GM21619 (cell line): ENCODE measurements at regions not wholly inside any gene's neighbourhood (a gene's known extent, or its start where the extent isn't known, plus 50 kb on each side); places are given as distances from the start of the nearest gene placed in this dataset.

ENCODE experiments used
- ATAC-seq: cut with Tn5 transposase; IDR thresholded peaks from one replicate; pipeline ENCODE4 v1.9.1; 2021; ENCODE audit not compliant: unreplicated experiment

DNA sequence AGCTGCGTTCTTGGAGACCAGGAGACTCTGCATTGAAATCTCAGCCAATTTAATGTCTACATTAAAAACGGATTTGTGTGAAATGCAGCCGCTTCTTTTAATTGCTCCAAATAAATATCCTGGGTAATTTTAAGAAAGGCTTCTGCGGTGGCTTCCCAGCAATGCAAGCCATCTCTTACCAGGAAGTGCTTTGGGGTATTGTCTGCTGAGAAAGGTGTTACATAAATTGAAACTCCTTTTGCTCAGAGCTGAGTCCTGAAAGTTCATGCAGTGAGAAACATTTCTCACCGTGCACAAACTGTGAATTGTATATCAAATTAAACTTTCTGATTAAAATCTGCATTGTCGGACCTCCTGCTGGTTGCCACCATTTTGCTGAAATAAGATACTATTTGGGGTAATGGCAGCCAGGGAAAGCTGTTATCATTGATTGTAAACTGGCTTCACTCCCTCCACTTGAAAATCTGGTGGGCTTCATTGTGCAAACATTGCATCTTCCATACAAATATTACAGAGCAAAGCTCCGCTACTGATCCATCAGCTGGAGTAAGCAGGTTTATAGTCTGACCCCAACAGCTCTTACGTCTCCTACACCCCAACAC lies 59.5 kb downstream of the ZIC5 start:
- no peak for ATAC-seq

DNA sequence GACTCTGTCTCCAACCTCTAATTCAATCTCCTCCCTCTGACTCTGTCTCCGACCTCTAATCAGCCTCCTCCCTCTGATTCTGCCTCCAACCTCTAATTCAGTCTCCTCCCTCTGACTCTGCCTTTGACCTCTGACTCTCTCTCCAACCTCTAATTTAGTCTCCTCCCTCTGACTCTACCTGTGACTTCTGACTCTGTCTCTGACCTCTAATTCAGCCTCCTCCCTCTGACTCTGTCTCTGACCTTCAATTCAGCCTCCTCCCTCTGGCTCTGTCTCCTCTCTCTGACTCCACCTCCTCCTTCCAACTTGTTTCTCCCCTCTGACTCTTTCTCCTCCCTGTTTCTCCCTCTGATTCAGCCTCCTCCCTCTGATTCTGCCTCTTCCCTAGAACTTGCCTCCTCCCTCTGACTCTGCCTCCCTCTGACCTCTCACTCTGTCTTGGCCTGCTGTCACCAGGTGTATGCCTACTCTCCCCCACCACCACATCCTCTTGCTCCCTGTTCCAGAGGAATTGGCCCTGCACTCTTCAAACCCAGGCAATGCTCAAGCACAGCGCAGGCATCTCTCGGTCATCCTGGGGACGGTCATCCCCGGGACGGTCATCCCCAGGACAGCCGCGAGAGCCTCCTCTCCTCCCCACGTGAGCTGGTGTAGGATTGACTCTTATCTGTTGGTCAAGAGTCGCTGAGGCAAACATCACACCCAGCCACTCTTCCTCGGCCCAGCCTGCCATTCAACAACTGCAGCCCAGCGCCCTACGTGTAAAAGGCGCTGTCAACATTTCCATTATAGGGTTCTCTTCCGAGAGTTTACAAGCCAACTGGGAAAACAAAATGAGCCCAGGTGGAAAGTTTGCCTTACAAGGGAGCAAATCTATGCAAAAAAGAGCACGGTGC lies 60.2 kb downstream of the ZIC5 start:
- no peak for ATAC-seq

DNA sequence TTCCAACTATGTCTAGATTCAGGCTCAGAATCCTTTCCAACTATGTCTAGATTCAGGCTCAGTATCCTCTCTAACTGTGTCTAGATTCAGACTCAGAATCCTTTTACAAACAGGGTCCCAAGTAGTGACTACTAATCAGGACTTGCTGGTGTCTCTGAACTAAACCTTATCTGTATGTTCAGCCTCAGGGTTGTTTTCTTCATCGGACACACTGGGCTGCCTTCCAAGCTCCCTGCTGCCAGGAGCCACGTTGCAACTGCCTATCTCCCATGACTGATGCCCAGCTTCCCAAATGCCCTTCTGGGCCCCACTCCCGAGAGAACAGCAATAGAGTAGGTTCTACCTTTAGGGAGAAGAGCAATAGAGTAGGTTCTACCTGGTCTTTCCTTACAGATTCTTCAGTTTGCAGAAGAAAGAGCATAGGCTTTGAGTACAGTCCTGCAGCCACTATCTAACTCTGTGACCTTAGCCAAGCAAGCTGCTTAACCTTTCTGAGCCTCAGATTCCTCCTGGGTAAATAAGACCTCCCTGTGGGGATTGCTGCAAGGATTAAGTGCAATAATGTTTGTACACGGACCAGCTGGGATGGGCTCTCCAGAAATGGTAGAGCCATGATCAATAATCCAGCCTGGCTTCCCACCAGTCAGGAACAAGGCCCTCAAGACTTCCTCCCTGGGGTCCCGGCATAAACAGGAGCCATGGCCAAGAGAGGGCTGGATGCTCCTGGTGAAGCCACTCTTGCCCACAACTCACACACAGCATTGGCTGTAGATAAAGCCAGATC lies 61.5 kb downstream of the ZIC5 start:
- no peak for ATAC-seq

DNA sequence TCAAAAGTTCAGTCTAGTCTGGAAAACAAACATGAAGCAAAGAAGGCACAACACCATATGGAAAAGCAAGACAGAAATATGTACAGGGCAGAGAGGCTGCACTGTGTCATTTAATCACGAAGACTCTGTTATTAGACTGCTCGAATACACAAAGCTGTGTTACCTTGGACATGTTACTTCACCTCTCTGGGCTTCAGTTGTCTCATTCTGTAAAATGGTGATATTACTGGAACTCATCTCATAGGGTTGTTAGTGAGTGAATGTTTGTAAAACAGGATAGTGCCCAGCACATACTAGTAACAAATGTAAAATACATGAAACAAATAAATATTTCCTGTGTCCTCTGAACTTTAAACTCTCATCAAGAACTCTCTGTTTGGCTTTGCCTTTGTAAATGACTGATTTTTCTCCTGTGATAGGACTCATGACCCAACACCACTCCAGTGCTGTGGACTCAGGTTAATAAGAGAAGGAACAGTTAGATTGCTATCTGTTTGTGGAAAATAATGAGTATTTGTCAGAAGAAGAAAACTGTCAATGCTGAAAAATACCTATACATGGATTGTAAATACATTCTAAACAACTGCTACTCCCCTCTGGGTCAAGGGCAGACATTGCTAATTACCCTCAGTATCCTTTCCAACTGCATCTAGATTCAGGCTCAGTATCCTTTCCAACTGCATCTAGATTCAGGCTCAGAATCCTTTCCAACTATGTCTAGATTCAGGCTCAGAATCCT lies 62.3 kb downstream of the ZIC5 start:
- no peak for ATAC-seq

DNA sequence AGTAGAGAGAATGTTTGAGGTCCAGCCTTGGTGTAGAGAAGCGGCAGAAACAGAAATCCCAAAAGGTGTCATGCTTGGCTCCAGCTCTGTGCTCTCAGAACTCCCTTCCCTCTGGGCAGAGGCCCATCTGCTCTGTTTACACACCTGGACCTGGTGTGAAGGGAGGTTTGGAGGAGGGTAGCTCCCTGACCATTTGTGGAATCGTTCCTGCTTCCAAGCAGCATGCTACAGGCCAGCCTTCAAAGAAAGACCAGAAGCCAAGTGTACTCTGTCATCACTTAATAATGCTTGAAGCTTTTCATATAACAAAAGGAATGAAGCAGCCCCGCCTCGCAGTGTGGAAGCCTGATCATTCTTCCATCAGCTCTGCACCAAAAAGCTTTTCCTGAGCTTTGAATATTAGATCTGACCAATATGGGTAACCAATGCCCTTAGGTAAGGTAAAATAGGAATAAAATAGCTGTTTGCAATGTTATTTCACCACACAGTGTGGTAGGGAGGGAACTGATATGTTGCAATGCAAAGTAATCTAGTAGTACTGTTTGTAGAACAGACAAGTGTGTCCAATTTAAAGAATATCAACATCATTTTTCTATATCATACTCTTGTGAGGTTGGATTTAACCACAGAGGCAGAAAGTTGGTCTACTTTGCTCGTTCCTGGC lies 63.3 kb downstream of the ZIC5 start:
- ATAC-seq, result no peak

DNA sequence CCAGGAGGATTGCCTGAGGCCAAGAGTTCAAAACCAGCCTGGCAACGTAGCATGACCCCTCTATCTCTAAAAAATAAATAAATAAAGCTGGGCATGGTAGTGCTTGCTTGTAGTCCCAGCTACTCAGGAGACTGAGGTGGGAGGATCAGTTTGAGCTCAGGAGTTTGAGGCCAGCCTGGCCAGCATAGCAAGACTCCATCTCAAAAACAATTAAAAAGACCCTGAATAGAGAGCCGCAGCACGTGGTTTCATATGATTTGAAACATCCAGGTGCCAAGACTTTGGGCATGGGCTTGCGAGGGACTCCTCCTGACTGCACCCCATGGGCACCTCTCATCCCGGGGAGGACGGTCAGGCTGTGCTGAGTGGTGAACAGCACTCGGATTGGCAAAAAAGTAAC lies 63.9 kb downstream of the ZIC5 start:
- ATAC-seq, result no peak

DNA sequence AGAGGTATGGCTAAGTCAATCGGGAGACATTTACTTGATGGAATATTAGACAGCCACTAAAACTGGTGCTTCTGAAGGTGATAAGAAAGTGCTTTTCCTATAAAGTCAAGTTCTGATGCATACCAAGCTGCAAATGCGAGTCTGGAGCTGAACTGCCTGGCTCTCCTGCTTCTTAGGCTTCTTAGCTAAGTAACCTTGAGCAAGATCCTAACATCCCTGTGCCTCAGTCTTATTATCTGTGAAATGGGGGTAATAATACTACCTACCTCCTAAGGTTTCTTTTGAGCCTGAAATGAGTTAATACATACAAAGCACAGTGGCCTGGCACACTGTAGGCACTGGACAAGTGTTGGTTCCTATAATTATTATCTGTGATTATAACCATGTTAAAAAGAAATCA lies 64.5 kb downstream of the ZIC5 start:
- no peak for ATAC-seq

DNA sequence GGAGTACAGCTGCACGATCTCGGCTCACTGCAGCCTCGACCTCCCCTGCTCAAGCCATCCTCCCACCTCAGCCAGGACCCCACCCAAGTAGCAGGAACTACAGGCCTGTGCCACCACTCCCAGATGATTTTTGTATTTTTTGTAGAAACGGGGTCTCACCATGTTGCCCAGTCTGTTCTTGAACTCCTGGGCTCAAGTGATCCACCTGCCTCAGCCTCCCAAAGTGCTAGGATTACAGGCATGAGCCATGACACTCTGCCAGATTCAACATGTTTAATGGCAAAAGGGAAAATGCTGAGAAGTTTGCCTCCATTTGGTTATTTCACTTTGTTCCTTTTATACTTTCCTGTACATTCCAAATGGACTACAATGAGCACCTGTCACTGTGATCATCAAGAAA lies 65.8 kb downstream of the ZIC5 start:
- no peak for ATAC-seq

DNA sequence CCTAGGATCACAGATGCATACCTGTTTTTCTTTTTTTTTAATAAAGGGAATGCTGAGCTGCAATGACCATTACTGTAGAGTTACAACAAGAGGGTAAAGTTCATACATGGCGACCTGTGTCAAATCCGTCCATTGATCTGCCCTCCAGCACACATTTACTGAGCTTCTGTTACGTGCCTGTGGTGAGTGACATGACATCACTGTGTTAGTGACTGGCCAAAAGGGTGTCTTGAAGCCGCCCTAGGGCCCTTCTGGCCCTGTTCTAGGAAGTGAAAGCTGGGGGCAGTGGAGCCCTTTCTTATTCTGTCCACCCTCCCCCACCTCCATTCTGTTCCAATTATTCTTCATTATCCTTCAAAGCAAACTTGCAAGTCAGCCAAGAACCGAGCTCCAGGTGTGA lies 66.3 kb downstream of the ZIC5 start:
- ATAC-seq, result no peak

DNA sequence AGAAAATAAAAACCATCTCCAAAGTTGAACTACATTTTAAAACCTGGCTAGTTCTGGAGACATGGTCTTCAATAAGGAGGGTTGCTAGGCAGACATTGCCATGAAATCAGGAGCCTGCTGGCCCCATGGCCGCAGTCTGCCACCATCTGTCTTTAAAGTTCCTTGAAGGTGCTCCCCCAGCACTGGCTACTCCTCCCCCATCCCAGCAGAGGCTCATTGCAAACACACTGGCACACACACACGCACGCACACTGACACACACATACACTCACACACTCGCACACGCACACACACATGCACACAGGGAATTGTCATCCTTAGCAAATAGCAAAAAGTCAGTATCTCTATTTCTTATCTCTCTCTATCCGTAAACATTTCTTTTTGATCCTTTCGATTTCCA lies 68.4 kb downstream of the ZIC5 start:
- no peak for ATAC-seq

DNA sequence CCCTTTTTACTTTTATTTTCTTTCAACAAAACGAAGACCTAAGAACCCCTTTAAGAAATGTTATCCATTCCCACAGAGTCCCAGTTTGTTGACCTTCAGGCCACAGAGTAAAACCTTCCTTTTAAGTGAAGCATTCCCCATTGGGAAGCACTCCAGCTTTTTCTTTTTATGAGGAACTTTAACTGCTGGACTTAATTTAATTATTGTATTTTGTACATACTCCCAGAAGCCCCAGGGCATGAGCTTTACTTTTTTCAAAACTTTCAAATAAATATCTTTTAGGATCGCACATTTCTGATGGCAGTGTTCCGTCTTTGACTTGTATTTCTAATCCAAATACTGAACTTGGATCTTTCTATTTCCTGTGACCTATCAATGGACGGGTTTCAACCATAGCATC lies 68.9 kb downstream of the ZIC5 start:
- ATAC-seq, result no peak

DNA sequence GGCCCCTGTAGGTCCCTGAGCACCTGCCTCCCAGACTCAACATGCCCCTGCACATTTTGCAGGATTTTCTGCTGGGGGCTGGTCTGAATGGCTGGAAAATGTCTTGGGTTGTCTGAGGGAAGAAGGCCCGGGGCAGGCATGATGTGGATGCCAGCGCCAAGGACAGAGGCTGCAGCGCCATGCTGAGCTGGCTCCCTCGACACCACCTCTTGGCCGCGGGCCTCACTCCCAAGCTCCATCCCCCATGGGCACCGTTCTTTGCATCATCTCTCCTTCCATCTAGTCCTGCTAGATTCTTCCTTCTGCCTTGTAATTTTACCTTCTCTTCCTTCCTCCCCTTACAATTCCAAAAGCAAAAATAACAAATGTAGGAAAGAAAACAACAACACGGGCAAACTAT lies 70.6 kb downstream of the ZIC5 start:
- no peak for ATAC-seq

DNA sequence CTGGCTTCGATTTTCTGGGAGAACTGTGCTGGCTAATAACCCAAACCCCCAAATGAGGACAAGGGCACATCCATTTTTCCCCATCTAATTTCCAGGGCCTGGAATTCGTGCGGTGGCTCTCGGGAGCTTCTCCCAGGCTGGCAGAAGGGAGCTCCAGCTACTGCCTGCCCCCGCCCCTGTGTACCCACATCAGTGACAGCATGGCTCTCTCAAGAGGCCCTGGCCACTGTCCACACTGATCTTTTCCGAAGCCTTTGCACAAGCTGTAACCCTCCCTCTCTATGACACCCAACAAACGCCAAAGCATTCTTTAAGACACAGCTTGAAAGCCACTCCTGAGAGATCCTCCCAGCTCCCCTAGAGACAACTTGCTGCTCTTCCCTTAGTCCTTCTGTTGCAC lies 73.1 kb downstream of the ZIC5 start:
- ATAC-seq, result no peak

DNA sequence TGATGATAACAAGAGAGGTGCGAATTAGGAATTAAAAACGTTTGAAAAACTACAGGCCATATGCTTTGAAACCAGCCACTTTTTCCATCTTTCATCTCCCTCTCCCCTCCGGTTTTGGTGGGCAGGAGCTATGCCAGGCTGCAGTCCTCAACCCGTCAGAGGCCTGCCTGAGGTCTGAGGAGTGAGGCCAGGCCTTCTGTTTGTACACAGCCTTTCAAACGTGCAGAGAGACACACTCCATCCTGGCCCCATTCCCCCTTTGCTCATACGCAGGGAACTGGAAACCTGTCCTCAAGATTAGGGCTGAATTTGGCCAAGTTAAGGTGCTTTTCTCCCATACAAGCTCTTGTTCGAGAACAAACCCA lies 74.5 kb downstream of the ZIC5 start:
- ATAC-seq, result no peak

DNA sequence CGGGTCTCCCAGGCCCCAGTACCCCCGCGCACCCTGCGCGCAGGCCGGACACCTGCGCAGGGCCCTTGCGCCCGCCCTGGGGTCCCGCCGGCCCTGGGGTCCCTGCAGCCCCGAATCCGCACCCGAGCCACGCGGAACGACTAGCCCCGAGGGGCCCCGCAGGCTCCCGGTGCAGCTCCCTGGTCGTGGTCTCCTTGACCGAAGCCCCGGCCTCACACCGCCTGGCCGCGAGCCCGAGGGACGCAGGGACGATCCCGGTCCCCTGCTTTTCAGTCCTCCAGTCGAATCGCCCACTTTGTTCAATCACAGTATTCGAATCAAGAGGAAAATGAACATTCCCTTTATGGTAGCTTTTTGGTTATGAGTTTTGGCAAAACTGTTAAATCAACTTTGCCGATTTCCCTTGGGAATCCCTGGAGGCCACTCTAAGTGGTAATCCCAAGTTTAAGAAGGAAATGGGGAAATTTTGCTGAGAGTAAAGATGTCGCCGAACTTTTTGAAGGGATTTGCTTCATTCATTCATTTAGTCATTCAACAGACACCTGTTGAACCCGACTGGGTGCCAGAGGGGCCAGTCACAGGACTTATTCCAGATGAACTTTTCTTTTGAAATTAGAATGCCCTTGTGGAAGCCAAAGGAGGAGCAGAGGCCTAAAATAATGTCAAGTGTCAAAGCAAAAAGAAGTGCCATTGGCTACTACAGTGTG lies 75.0 kb downstream of the ZIC5 start:
- no peak for ATAC-seq

DNA sequence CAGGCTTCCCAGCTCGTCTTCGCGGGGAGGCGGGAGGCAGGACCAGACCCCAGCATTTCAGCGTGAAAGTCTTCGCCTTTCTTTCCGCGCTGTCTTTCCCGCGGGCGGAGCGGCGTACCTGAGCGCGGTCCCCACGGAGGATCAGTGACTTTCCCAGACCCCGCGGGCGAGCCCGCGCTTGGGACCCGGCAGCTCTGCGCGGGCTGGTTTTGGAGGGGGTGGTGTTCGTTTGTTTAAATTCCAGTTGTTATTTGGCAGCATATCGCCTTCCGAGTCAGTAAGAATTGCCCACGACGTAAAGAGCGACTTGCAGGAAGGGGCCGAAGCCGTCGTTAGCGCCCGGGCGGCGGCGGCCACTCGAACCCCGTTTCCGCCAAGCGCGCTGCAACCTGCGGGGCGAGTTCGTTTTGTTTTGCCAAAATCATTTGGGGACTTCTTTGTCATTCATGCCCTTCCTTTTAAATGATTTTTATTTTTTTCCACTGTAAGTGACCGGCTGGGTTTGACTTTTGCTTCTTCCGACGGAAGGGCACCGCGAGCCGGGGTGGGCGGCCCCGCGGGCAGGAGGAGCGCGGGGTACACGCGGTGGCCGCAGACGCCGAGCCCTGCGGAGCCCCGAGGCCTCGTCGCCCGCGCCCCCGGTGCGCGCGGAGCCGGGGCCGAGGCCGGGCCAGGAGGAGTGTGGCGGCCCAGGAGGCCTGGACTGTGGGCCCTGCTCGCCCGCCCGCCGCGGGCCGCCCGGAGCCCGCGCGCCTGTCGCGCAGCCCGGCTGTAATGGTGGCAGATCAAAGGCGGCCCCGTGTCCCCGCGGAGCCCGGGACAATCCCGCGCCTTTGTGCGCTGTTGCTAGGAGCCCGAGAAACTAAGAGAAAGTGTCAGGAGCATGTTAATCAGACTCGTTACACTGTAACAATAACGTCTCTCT lies 75.9 kb downstream of the ZIC5 start:
- no peak for ATAC-seq

DNA sequence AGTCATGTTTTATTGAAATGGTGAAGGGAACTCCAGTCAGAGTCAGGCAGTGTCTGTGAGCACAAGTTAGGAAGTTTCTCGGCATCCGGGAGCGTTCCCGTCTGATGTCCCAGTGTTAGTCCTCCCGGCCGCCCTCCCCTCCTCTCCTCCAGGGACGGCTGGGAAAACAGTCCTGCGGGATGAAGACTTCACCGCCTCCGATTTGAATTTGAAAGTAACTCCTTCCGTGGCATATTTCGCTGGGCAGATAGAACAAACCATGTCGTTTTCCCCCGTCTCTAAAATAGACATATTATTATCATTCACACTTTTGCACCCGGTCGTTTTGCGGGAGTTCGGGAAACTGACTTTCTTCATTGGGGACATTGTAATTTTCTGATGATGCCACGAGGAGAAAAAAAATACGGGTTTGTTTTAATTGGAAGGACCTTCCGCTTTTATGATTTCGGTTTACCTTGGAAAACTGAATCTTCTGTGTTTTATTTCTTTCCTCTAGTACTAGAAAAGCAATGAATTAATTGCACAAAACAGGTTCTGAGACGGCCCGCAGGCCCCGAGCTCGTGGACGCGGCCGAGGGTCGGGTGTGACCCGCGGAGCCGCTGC lies 76.6 kb downstream of the ZIC5 start:
- no peak for ATAC-seq

DNA sequence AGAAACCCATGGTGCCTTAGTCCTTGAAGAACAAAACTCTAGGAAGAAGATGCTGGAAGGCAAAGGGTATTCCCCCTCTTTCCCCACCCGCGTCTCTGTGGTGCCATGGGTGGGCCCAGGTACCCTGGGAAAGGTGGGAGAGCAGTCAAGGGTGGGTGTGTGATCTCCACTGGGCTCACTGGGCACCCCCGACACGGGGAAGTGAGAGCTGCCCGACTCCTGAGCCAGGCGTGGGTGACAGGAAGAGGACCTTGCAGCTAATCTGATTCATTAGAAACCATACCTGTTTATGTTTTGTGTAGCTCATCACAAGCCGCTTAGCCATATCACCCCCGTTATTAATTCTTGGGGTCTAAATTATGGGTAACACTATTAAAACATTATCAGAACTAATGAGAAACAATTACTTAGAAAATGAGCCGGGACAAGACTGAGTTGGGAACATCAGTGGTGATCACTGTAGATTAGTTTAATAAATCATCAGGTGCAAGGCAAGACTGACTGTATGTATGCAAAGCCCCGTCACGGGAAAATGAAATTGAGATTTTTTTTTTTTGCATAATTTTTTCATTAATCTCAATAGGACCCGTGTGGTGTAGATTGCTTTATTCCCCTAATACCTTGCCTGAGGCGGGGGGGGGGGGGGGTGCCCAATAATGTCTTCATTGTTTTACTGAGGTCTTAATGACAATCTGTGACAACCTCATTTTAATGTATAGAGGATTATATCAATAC lies 77.3 kb downstream of the ZIC5 start:
- ATAC-seq, result no peak
